ENCODE measurements at regions not wholly inside any gene's neighbourhood (a gene's known extent, or its start where the extent isn't known, plus 50 kb on each side); places are given as distances from the start of the nearest gene placed in this dataset.
A peak's percentile ranks its signal among the peaks of the same experiment; 100 is the strongest.

DNA sequence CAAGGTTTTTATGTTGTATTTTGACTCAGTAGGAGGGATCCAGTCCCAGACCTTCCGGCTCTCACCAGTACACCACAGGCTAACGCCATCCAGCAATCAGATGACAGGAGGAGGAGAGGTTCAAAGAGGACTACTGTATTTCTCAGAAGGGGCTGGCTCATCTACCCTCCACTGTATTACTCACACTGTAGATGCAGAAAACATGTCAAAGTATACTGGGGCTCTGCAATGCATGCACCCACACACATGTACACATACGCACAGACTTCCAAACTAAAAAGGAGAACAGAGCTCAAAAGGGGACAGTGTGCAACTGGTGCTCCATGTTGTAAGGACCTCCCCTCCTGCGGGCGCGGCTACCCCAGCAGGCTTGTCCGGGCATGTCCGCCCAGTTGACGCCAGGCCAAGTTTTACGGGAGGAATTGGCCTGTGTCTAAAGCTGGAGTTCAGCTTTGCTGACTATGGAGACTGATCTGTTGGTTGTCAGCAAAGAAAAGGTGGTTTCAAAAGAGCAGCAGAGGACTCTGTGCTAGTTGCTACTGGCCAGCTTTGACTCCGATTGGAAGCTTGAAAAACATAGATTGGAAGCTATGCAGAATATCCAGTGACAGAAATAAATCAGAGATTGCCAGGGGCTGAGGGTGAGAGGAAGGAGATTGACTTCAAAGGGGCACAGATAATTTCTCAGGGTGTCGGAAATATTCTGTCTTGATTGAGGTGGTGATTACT is 314.2 kb downstream of the DLEU7 start (continued):
- TF ChIP-seq ZEB2 (tag by site-specific recombination; IDR thresholded peaks at IDR 0.05) = 0 out of 2 replicates have a peak, but pooled peaks have one; percentile 57
- no peak for TF ChIP-seq ZNF548 (tag by site-specific recombination; IDR thresholded peaks at IDR 0.05)
- no peak for TF ChIP-seq HOXD13 (CRISPR knock-in tag; IDR thresholded peaks at IDR 0.05; ENCODE audit: borderline replicate concordance)
- TF ChIP-seq ZFP41 (tag by site-specific recombination; IDR thresholded peaks at IDR 0.05; ENCODE audit: borderline replicate concordance) = no peak
- TF ChIP-seq PRDM6 (tag by site-specific recombination; IDR thresholded peaks at IDR 0.05) = peak; percentile 55
- TF ChIP-seq, protein P1, sequence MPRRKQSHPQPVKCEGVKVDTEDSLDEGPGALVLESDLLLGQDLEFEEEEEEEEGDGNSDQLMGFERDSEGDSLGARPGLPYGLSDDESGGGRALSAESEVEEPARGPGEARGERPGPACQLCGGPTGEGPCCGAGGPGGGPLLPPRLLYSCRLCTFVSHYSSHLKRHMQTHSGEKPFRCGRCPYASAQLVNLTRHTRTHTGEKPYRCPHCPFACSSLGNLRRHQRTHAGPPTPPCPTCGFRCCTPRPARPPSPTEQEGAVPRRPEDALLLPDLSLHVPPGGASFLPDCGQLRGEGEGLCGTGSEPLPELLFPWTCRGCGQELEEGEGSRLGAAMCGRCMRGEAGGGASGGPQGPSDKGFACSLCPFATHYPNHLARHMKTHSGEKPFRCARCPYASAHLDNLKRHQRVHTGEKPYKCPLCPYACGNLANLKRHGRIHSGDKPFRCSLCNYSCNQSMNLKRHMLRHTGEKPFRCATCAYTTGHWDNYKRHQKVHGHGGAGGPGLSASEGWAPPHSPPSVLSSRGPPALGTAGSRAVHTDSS (tag by site-specific recombination; IDR thresholded peaks at IDR 0.05) = no peak
- no peak for TF ChIP-seq GLI2 (tag by site-specific recombination; IDR thresholded peaks at IDR 0.05; ENCODE audit: borderline replicate concordance, low read depth)
- no peak for TF ChIP-seq ZNF664 (tag by site-specific recombination; IDR thresholded peaks at IDR 0.05)
- TF ChIP-seq ZNF274 (IDR thresholded peaks at IDR 0.05; ENCODE audit: low read length) = no peak
- no peak for TF ChIP-seq ZNF274 (tag by site-specific recombination; IDR thresholded peaks at IDR 0.05; ENCODE audit: borderline replicate concordance)
- peak; percentile 29; the same call in 1 of the 2 replicates for TF ChIP-seq ZXDB (tag by site-specific recombination; IDR thresholded peaks at IDR 0.05)
- peak; percentile 82 for TF ChIP-seq OSR2 (tag by site-specific recombination; IDR thresholded peaks at IDR 0.05)
- TF ChIP-seq ZNF19 (tag by site-specific recombination; IDR thresholded peaks at IDR 0.05; ENCODE audit: low read depth) = no peak
- TF ChIP-seq, protein P2, sequence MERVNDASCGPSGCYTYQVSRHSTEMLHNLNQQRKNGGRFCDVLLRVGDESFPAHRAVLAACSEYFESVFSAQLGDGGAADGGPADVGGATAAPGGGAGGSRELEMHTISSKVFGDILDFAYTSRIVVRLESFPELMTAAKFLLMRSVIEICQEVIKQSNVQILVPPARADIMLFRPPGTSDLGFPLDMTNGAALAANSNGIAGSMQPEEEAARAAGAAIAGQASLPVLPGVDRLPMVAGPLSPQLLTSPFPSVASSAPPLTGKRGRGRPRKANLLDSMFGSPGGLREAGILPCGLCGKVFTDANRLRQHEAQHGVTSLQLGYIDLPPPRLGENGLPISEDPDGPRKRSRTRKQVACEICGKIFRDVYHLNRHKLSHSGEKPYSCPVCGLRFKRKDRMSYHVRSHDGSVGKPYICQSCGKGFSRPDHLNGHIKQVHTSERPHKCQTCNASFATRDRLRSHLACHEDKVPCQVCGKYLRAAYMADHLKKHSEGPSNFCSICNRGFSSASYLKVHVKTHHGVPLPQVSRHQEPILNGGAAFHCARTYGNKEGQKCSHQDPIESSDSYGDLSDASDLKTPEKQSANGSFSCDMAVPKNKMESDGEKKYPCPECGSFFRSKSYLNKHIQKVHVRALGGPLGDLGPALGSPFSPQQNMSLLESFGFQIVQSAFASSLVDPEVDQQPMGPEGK (tag by site-specific recombination; IDR thresholded peaks at IDR 0.05) = peak; percentile 59
- no peak for TF ChIP-seq ZNF202 (tag by site-specific recombination; IDR thresholded peaks at IDR 0.05; ENCODE audit: borderline replicate concordance)
- no peak for TF ChIP-seq HOXA7 (CRISPR knock-in tag; IDR thresholded peaks at IDR 0.05; ENCODE audit: borderline replicate concordance)
- TF ChIP-seq ZBTB48 (tag by site-specific recombination; IDR thresholded peaks at IDR 0.05) = no peak
- TF ChIP-seq YY2 (tag by site-specific recombination; IDR thresholded peaks at IDR 0.05) = no peak
- peak; percentile 18 for TF ChIP-seq ZNF366 (tag by site-specific recombination; conservative IDR thresholded peaks at IDR 0.05)
- no peak for TF ChIP-seq ZBTB21 (tag by site-specific recombination; IDR thresholded peaks at IDR 0.05)
- TF ChIP-seq ZNF157 (tag by site-specific recombination; IDR thresholded peaks at IDR 0.05) = no peak
- no peak for TF ChIP-seq ZNF621 (tag by site-specific recombination; IDR thresholded peaks at IDR 0.05)
- peak; percentile 55; the same call in 1 of the 2 replicates for TF ChIP-seq TRIM28 (IDR thresholded peaks at IDR 0.05; ENCODE audit: borderline replicate concordance, low read length)
- no peak for TF ChIP-seq ZNF830 (tag by site-specific recombination; IDR thresholded peaks at IDR 0.05; ENCODE audit: low read depth)
- no peak for TF ChIP-seq ZNF670 (tag by site-specific recombination; IDR thresholded peaks at IDR 0.05; ENCODE audit: low read depth)
- TF ChIP-seq, protein P3, sequence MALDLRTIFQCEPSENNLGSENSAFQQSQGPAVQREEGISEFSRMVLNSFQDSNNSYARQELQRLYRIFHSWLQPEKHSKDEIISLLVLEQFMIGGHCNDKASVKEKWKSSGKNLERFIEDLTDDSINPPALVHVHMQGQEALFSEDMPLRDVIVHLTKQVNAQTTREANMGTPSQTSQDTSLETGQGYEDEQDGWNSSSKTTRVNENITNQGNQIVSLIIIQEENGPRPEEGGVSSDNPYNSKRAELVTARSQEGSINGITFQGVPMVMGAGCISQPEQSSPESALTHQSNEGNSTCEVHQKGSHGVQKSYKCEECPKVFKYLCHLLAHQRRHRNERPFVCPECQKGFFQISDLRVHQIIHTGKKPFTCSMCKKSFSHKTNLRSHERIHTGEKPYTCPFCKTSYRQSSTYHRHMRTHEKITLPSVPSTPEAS (tag by site-specific recombination; IDR thresholded peaks at IDR 0.05) = no peak
- no peak for TF ChIP-seq ZNF266 (tag by site-specific recombination; IDR thresholded peaks at IDR 0.05; ENCODE audit: low read depth)
- TF ChIP-seq ZNF629 (tag by site-specific recombination; IDR thresholded peaks at IDR 0.05) = peak; percentile 68
- peak; percentile 59 for TF ChIP-seq ZNF561 (tag by site-specific recombination; IDR thresholded peaks at IDR 0.05; ENCODE audit: borderline replicate concordance)
- no peak for TF ChIP-seq ZNF239 (tag by site-specific recombination; IDR thresholded peaks at IDR 0.05)
- TF ChIP-seq ZBTB17 (tag by site-specific recombination; IDR thresholded peaks at IDR 0.05) = peak; percentile 78
- 0 out of 2 replicates have a peak, but pooled peaks have one; percentile 51 for TF ChIP-seq IKZF3 (tag by site-specific recombination; IDR thresholded peaks at IDR 0.05)
- no peak for TF ChIP-seq ZBTB1 (tag by site-specific recombination; IDR thresholded peaks at IDR 0.05)
- peak; percentile 80 for TF ChIP-seq ZBTB44 (tag by site-specific recombination; IDR thresholded peaks at IDR 0.05)

Data from HEK293 (cell line).